Panc1 (cell line): ENCODE measurements at regions not wholly inside any gene's neighbourhood (a gene's known extent, or its start where the extent isn't known, plus 50 kb on each side); places are given as distances from the start of the nearest gene placed in this dataset.

ENCODE experiments used
- POLR2AphosphoS5 ChIP-seq: IDR thresholded peaks from 2 replicates; pipeline ENCODE4 v1.6.1; 2012; ENCODE audit warnings: mild to moderate bottlenecking, low read depth, low read length, moderate library complexity
- SIN3A ChIP-seq: IDR thresholded peaks from 2 replicates; pipeline ENCODE4 v1.6.1; 2012; ENCODE audit warnings: low read depth, mild to moderate bottlenecking, low read length, moderate library complexity, borderline replicate concordance; ENCODE audit not compliant: insufficient read depth
- TCF7L2 ChIP-seq: IDR thresholded peaks from 2 replicates; pipeline ENCODE4 v1.6.1; 2011; ENCODE audit warnings: mild to moderate bottlenecking, low read depth, low read length, inconsistent platforms
- TF ChIP-seq, protein P1 (sequence below): fragments of 450-650 bp; IDR thresholded peaks from 2 replicates; pipeline ENCODE4 v1.5.1; 2017; ENCODE audit warnings: mild to moderate bottlenecking
- TF ChIP-seq, protein P2 (sequence below), 2 experiments: IDR thresholded peaks; 2 replicates each; pipeline ENCODE4 v1.6.1; 2011 to 2012; ENCODE audit warnings: low read depth in 2 of 2, control low read depth in 1 of 2, low read length in 1 of 2, mild to moderate bottlenecking in 1 of 2, moderate library complexity in 1 of 2; ENCODE audit not compliant: insufficient read depth in 1 of 2

- TF ChIP-seq, protein P1, sequence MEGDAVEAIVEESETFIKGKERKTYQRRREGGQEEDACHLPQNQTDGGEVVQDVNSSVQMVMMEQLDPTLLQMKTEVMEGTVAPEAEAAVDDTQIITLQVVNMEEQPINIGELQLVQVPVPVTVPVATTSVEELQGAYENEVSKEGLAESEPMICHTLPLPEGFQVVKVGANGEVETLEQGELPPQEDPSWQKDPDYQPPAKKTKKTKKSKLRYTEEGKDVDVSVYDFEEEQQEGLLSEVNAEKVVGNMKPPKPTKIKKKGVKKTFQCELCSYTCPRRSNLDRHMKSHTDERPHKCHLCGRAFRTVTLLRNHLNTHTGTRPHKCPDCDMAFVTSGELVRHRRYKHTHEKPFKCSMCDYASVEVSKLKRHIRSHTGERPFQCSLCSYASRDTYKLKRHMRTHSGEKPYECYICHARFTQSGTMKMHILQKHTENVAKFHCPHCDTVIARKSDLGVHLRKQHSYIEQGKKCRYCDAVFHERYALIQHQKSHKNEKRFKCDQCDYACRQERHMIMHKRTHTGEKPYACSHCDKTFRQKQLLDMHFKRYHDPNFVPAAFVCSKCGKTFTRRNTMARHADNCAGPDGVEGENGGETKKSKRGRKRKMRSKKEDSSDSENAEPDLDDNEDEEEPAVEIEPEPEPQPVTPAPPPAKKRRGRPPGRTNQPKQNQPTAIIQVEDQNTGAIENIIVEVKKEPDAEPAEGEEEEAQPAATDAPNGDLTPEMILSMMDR = no peak
- TF ChIP-seq, protein P2, sequence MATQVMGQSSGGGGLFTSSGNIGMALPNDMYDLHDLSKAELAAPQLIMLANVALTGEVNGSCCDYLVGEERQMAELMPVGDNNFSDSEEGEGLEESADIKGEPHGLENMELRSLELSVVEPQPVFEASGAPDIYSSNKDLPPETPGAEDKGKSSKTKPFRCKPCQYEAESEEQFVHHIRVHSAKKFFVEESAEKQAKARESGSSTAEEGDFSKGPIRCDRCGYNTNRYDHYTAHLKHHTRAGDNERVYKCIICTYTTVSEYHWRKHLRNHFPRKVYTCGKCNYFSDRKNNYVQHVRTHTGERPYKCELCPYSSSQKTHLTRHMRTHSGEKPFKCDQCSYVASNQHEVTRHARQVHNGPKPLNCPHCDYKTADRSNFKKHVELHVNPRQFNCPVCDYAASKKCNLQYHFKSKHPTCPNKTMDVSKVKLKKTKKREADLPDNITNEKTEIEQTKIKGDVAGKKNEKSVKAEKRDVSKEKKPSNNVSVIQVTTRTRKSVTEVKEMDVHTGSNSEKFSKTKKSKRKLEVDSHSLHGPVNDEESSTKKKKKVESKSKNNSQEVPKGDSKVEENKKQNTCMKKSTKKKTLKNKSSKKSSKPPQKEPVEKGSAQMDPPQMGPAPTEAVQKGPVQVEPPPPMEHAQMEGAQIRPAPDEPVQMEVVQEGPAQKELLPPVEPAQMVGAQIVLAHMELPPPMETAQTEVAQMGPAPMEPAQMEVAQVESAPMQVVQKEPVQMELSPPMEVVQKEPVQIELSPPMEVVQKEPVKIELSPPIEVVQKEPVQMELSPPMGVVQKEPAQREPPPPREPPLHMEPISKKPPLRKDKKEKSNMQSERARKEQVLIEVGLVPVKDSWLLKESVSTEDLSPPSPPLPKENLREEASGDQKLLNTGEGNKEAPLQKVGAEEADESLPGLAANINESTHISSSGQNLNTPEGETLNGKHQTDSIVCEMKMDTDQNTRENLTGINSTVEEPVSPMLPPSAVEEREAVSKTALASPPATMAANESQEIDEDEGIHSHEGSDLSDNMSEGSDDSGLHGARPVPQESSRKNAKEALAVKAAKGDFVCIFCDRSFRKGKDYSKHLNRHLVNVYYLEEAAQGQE (IDR thresholded peaks at IDR 0.05; ENCODE audit: insufficient read depth in 1 of 2, low read depth in 2 of 2, low read length in 1 of 2) = no peak
- TF ChIP-seq SIN3A (no peak), POLR2AphosphoS5 (no peak), TCF7L2 (no peak)
Observed at GRCh38 chr14:71692496-71692895, 239.7 kb upstream of the RGS6 start.
